Testis (tissue), 2 donors: ENCODE measurements at regions not wholly inside any gene's neighbourhood (a gene's known extent, or its start where the extent isn't known, plus 50 kb on each side); places are given as distances from the start of the nearest gene placed in this dataset.

ENCODE experiments used
- POLR2A ChIP-seq: fragments of 450-650 bp; IDR thresholded peaks from one replicate; pipeline ENCODE4 v1.6.1; 2017; ENCODE audit warnings: antibody characterized with exemption, mild to moderate bottlenecking, moderate library complexity
- TF ChIP-seq, protein P1 (sequence below), 3 experiments: fragments of 450-650 bp in 2 of 3; fragments of 200-600 bp in 1 of 3; sonication (generic) in 1 of 3; IDR thresholded peaks; one replicate each; pipeline ENCODE4 v1.5.1; 2016 to 2019; ENCODE audit warnings: antibody characterized with exemption in 3 of 3, mild to moderate bottlenecking in 2 of 3, moderate library complexity in 1 of 3

DNA sequence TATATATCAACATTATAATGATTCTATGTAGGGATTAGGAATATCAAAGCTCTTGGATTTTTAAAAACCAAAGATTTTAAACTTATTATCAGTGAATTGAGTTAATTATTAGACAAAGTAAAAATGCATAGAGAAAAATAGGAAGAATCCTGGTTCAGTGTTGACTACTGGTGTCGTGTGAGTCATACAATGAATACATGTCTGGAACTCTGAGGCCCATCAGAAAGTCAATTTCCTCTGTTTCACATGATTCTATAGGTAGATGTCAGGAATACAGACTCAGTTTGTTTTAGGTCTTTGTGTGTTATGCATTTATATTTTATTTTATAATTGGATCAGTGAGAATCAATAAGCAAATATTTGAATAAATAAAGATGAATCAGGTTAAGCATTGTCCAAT is 84.5 kb upstream of the RTL1 start:
- TF ChIP-seq, protein P1, sequence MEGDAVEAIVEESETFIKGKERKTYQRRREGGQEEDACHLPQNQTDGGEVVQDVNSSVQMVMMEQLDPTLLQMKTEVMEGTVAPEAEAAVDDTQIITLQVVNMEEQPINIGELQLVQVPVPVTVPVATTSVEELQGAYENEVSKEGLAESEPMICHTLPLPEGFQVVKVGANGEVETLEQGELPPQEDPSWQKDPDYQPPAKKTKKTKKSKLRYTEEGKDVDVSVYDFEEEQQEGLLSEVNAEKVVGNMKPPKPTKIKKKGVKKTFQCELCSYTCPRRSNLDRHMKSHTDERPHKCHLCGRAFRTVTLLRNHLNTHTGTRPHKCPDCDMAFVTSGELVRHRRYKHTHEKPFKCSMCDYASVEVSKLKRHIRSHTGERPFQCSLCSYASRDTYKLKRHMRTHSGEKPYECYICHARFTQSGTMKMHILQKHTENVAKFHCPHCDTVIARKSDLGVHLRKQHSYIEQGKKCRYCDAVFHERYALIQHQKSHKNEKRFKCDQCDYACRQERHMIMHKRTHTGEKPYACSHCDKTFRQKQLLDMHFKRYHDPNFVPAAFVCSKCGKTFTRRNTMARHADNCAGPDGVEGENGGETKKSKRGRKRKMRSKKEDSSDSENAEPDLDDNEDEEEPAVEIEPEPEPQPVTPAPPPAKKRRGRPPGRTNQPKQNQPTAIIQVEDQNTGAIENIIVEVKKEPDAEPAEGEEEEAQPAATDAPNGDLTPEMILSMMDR (IDR thresholded peaks at IDR 0.05), result no peak
- no peak for TF ChIP-seq POLR2A
